ENCODE measurements at regions not wholly inside any gene's neighbourhood (a gene's known extent, or its start where the extent isn't known, plus 50 kb on each side); places are given as distances from the start of the nearest gene placed in this dataset.

GRCh38 chr4:33882246-33882990 is 2361.9 kb downstream of the ARAP2 start:
- TF ChIP-seq YY1 (IDR thresholded peaks at IDR 0.05; ENCODE audit: low read depth) (no peak), FOXM1 (IDR thresholded peaks at IDR 0.05; ENCODE audit: borderline replicate concordance, low read depth) (no peak), REST (IDR thresholded peaks at IDR 0.05; ENCODE audit: low read depth) (no peak), EGR1 (IDR thresholded peaks at IDR 0.05) (no peak), CREB1 (IDR thresholded peaks at IDR 0.05; ENCODE audit: low read depth) (no peak), EP300 (IDR thresholded peaks at IDR 0.05; ENCODE audit: borderline replicate concordance) (no peak), NFIC (IDR thresholded peaks at IDR 0.05) (no peak), USF1 (IDR thresholded peaks at IDR 0.05) (no peak), TAF1 (IDR thresholded peaks at IDR 0.05; ENCODE audit: low read depth) (no peak), TCF12 (IDR thresholded peaks at IDR 0.05; ENCODE audit: low read depth) (no peak), RAD21 (IDR thresholded peaks at IDR 0.05; ENCODE audit: low read depth) (no peak), CEBPB (IDR thresholded peaks at IDR 0.05) (no peak), ZBTB7A (IDR thresholded peaks at IDR 0.05; ENCODE audit: low read depth) (no peak), MAX (IDR thresholded peaks at IDR 0.05) (no peak), TEAD4 (IDR thresholded peaks at IDR 0.05) (no peak)

- no peak for TF ChIP-seq TEAD4 (IDR thresholded peaks at IDR 0.05)
- no peak for TF ChIP-seq TAF1 (IDR thresholded peaks at IDR 0.05; ENCODE audit: low read depth)
- no peak for TF ChIP-seq MAX (IDR thresholded peaks at IDR 0.05)
- TF ChIP-seq RAD21 (IDR thresholded peaks at IDR 0.05; ENCODE audit: low read depth) = no peak
- no peak for TF ChIP-seq FOXM1 (IDR thresholded peaks at IDR 0.05; ENCODE audit: borderline replicate concordance, low read depth)
- no peak for TF ChIP-seq CREB1 (IDR thresholded peaks at IDR 0.05; ENCODE audit: low read depth)
- no peak for TF ChIP-seq NFIC (IDR thresholded peaks at IDR 0.05)
- TF ChIP-seq EGR1 (IDR thresholded peaks at IDR 0.05) = no peak
- no peak for TF ChIP-seq USF1 (IDR thresholded peaks at IDR 0.05)
- TF ChIP-seq EP300 (IDR thresholded peaks at IDR 0.05; ENCODE audit: borderline replicate concordance) = no peak
- no peak for TF ChIP-seq ZBTB7A (IDR thresholded peaks at IDR 0.05; ENCODE audit: low read depth)
- no peak for TF ChIP-seq TCF12 (IDR thresholded peaks at IDR 0.05; ENCODE audit: low read depth)
- TF ChIP-seq CEBPB (IDR thresholded peaks at IDR 0.05) = no peak
- TF ChIP-seq YY1 (IDR thresholded peaks at IDR 0.05; ENCODE audit: low read depth) = no peak
- no peak for TF ChIP-seq REST (IDR thresholded peaks at IDR 0.05; ENCODE audit: low read depth)
These were observed 2361.2 kb downstream of the ARAP2 start for GRCh38 chr4:33883111-33883510.

GRCh38 chr4:33886356-33886755 is 2358.0 kb downstream of the ARAP2 start:
- TF ChIP-seq EGR1 (IDR thresholded peaks at IDR 0.05) (no peak), REST (IDR thresholded peaks at IDR 0.05; ENCODE audit: low read depth) (no peak), ZBTB7A (IDR thresholded peaks at IDR 0.05; ENCODE audit: low read depth) (no peak), TAF1 (IDR thresholded peaks at IDR 0.05; ENCODE audit: low read depth) (no peak), TCF12 (IDR thresholded peaks at IDR 0.05; ENCODE audit: low read depth) (no peak), TEAD4 (IDR thresholded peaks at IDR 0.05) (no peak), YY1 (IDR thresholded peaks at IDR 0.05; ENCODE audit: low read depth) (no peak), FOXM1 (IDR thresholded peaks at IDR 0.05; ENCODE audit: borderline replicate concordance, low read depth) (no peak), MAX (IDR thresholded peaks at IDR 0.05) (no peak), CREB1 (IDR thresholded peaks at IDR 0.05; ENCODE audit: low read depth) (no peak), RAD21 (IDR thresholded peaks at IDR 0.05; ENCODE audit: low read depth) (no peak), CEBPB (IDR thresholded peaks at IDR 0.05) (no peak)

- TF ChIP-seq RAD21 (IDR thresholded peaks at IDR 0.05; ENCODE audit: low read depth) = no peak
- no peak for TF ChIP-seq FOXM1 (IDR thresholded peaks at IDR 0.05; ENCODE audit: borderline replicate concordance, low read depth)
- TF ChIP-seq EP300 (IDR thresholded peaks at IDR 0.05; ENCODE audit: borderline replicate concordance) = no peak
- TF ChIP-seq TAF1 (IDR thresholded peaks at IDR 0.05; ENCODE audit: low read depth) = no peak
- TF ChIP-seq USF1 (IDR thresholded peaks at IDR 0.05) = no peak
- no peak for TF ChIP-seq REST (IDR thresholded peaks at IDR 0.05; ENCODE audit: low read depth)
- no peak for TF ChIP-seq NFIC (IDR thresholded peaks at IDR 0.05)
- no peak for TF ChIP-seq ZBTB7A (IDR thresholded peaks at IDR 0.05; ENCODE audit: low read depth)
- no peak for TF ChIP-seq CREB1 (IDR thresholded peaks at IDR 0.05; ENCODE audit: low read depth)
These were observed 2353.5 kb downstream of the ARAP2 start for GRCh38 chr4:33890841-33891240.
